GM18858 (cell line): ENCODE measurements at regions not wholly inside any gene's neighbourhood (a gene's known extent, or its start where the extent isn't known, plus 50 kb on each side); places are given as distances from the start of the nearest gene placed in this dataset.

Experiments used
- ATAC-seq: cut with Tn5 transposase; IDR thresholded peaks from one replicate; pipeline ENCODE4 v1.9.1; 2021; ENCODE audit not compliant: unreplicated experiment

- no peak for ATAC-seq
Observed at GRCh38 chr1:185515696-185516095, 198.7 kb upstream of the IVNS1ABP start.

GRCh38 chr1:185514311-185514710 lies 197.3 kb upstream of the IVNS1ABP start:
- no peak for ATAC-seq

GRCh38 chr1:185512442-185512841 lies 195.4 kb upstream of the IVNS1ABP start:
- ATAC-seq = no peak

GRCh38 chr1:185501099-185501498 lies 184.1 kb upstream of the IVNS1ABP start:
- no peak for ATAC-seq

- no peak for ATAC-seq
Observed at GRCh38 chr1:185500001-185500626, 183.1 kb upstream of the IVNS1ABP start.

- ATAC-seq = no peak
Observed at GRCh38 chr1:185498207-185498606, 181.2 kb upstream of the IVNS1ABP start.

- ATAC-seq = no peak
Observed at GRCh38 chr1:185497177-185497576, 180.1 kb upstream of the IVNS1ABP start.

- ATAC-seq = no peak
Observed at GRCh38 chr1:185495898-185496297, 178.9 kb upstream of the IVNS1ABP start.

- ATAC-seq = no peak
Observed at GRCh38 chr1:185495007-185495406, 178.0 kb upstream of the IVNS1ABP start.

- ATAC-seq = no peak
Observed at GRCh38 chr1:185492089-185492825, 175.2 kb upstream of the IVNS1ABP start.

- ATAC-seq = no peak
Observed at GRCh38 chr1:185491604-185492003, 174.6 kb upstream of the IVNS1ABP start.

GRCh38 chr1:185490924-185491323 lies 173.9 kb upstream of the IVNS1ABP start:
- no peak for ATAC-seq

- no peak for ATAC-seq
Observed at GRCh38 chr1:185489406-185489805, 172.4 kb upstream of the IVNS1ABP start.

GRCh38 chr1:185488808-185489207 lies 171.8 kb upstream of the IVNS1ABP start:
- ATAC-seq = no peak

- no peak for ATAC-seq
Observed at GRCh38 chr1:185487936-185488335, 170.9 kb upstream of the IVNS1ABP start.

GRCh38 chr1:185487026-185487425 lies 170.0 kb upstream of the IVNS1ABP start:
- no peak for ATAC-seq

- ATAC-seq = no peak
Observed at GRCh38 chr1:185486346-185486745, 169.3 kb upstream of the IVNS1ABP start.

- ATAC-seq = no peak
Observed at GRCh38 chr1:185483664-185484450, 166.8 kb upstream of the IVNS1ABP start.

- ATAC-seq = no peak
Observed at GRCh38 chr1:185483217-185483616, 166.2 kb upstream of the IVNS1ABP start.

GRCh38 chr1:185480545-185480944 lies 163.5 kb upstream of the IVNS1ABP start:
- no peak for ATAC-seq

GRCh38 chr1:185479796-185480195 lies 162.8 kb upstream of the IVNS1ABP start:
- ATAC-seq = no peak

GRCh38 chr1:185478877-185479276 lies 161.8 kb upstream of the IVNS1ABP start:
- no peak for ATAC-seq
